ENCODE measurements at regions not wholly inside any gene's neighbourhood (a gene's known extent, or its start where the extent isn't known, plus 50 kb on each side); places are given as distances from the start of the nearest gene placed in this dataset.
"Not testable (repeated sequence)": the region's sequence is repeated elsewhere in the genome, so short reads cannot be mapped to it uniquely, and the experiment has no call there.

DNA sequence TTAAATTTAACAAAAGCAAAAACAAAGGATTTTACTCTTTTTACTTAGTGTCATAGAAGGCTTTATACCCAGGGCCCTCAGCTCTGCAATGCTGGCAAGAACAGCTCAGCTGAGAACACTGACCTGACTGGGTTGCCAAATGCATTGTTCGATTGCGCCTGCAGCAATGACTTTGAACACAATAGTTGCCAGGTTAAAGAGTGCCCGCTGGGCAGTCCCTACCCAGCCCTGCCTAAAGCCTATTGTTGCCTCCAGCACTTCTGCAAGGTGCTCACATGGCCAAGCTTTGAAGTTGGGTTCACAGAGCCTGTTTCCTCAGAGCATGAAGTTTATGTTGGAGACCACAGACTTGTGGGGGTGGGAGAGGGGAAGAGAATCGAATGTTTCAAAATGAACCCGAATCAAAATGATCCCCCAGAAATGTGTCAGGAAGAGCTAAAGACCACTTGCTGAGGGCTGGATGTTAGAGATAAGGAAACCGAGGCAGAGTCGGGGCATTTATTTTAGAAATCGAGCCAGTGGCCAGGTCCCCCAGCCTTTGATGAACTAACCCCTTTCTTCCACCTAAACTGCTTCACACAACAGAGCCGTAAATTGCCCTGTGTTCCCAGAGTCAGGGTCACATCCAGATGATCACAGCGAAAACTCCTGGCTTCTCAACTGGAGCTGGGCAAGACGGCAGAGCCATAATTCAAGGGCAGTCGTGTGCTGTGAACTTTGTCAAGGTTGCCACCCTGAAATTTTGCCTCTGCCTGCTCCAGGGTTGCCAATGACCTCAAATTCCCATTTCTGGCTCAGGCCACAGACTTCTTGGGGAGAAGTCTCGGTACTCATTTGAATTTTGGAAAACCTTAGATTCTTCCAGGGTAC, 55.0 kb downstream of the FOXA2 start:
- no peak for DNase-seq

DNA sequence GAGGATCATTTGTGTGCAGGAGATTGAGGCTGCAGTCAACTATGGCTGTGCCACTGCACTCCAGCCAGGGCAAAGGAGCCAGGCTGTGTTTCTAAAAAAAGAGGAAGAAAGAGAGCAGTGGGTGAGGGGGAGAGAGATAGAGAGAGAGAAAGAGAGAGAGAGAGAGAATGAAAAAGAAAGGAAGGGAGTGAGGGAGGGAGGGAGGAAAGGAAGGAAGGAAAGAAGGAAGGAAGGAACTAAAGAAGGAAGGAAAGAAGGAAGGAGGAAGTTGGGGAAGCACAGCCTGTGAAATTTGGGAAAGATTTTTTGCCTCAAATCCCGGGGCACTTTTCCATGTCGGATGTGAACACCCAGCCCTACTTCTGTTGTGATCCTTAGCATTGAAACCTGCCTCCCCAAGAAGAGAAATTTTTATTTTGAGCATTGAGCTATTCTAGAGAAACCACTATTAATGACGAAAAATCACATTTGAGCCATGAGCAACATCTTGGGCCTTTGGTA, 57.8 kb downstream of the FOXA2 start:
- no peak for DNase-seq

DNA sequence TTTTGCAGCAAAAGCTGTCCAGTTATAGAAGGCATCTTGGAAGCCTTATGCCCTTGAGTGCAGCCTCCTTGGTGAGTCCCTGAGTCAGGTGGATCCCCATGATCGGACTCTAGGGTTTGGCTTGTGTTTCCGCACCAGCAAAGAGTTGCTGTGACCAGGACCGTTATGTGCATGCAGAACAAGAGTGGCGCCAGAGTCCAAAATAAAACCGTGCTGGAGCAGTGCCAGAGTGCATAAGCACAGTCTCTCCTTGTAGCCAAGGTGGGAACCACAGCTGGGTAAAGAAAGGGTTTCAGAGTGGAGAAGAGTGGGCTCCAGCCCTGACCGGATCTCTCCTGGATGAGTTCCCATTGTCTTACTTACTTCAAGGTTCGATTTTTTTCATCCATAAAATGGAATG, 58.6 kb downstream of the FOXA2 start:
- DNase-seq, result no peak

DNA sequence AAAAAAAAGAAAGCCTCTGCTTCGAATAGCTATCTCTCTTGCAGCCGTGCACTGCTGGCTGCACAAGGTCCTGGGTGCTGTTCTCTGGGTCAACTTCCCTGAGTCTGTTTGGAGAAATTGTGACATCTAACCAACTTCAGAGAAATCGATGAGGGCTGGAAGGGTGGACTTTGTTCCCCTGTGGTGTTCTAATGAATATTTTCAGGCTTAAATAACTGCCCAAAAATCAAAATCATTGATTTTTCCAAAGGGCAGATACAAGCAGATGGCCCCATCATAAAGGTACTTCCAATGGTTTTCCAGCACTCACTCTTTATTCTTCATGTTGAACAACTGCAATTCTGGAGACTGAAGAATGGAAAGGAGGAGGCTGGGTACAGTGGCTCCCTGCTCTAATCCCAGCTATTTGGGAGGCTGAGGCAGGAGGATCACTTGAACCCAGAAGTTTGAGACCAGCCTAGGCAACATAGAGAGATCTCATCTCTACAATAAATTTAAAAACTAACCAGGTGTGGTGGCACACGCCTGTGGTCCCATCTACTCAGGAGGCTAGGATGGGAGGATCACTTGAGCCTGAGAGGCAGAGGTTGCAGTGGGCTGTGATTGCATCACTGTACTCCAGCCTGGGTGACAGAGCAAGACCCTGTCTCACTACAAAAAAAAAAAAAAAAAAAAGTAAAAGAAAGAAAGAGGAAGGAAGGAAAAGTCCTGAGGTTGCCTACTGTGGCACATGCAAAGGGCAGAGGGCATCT, 59.1 kb downstream of the FOXA2 start:
- DNase-seq, result no peak

DNA sequence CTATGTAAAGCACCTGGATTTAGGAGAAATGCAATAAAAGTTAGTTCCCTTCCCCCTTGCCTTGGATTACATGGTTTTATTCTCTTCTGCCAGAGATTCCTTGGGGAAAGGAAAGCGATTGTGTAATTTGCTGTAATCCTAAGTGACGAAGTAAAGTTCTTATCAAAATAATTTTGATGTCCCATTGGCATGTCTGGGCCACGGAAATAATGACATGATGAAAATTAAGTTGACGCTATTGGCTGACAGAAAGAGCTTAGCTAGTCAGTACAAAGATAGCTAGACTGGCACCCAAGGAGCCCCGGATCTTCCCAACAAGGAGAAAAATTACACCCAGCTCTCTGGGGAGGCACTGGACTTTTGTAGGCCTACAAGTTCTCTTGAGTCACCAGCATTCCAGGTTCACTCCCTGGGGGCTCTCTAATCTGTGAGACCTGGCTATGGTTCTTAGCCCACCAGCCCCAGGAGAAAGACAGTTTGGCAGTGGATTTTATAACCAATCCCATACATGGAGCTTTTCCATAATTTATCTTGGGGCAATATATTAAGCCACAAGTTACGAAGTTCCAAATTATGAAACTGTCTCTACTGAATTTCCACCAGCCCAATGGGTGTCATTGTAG, 59.9 kb downstream of the FOXA2 start:
- no peak for DNase-seq

DNA sequence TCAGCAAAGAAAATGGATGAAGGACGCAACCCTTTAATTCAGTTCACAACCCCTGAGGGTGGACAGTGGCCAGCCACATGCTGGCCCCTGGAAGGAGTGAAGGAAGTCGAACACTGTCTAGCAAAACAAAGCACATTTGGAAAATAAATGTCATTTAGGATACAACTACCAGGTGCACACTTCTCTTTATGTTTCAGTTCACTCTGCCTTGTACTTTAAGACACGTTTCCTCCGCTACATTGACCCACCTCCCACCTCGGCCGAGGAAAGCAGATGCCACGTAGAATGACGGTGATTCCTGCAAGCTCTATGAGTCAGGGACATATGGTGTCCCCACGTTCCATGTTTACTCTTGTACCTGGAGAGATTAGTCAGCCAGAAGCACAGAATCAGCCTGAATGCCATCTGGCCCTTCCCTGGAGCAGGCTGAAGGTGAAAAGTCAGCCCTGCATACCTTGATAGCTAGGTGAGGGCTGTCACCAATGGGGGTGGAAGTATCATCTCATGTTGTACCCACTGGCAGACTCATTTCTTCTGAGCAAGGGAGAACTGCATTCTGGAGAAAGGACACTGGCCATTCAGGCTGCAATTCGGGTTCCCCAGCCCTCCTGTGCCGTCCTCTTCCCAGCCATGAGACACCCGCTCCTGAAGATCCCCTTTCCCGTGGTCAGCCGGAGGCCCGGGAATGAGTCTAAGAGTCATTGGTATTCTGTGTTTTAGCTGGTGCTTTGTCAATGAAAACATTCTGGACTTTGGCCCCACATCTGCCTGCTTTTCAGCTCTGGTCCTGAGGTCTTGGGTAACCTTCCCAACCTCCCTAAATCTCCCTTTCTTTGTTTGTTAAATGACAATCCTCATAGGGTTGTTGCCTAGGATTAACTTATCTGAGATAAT, 60.6 kb downstream of the FOXA2 start:
- no peak for DNase-seq

DNA sequence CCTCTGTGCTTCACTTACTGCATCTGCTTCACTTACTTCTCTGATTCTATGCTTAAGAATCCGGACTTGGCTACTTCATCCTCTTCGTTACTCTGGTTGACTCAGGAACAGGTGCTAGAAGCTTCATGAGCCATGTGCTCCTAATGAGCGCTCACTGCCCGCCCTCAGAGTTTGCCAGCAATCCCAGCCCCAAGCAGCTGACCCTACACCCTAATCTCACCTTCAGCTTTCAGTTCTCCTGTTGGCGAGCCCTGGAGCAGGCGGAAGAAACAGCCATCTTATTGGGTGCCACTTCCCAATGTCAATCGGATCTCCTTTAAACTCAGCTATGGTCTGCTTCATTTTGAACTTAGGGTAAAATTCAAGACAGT, 61.3 kb downstream of the FOXA2 start:
- DNase-seq, result no peak

DNA sequence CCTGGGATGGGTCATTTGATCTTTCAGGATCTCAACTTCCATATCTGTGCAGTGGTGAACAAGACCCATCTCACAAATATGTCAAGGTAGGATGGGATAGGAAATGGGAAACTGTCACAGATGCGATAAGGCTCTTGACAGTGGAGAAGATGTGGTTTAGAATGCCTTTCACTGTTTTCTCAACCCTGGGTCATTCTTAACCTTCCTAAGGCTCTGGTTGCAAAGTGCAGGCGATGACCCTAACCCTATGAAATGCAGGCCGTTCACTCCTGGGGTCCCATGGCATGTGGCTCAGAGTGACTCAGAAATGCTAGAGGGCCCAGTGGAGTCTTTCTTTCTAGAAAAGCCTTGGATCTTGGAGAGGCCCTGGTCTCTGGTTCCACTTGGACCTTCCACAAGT, 61.7 kb downstream of the FOXA2 start:
- DNase-seq, result no peak

DNA sequence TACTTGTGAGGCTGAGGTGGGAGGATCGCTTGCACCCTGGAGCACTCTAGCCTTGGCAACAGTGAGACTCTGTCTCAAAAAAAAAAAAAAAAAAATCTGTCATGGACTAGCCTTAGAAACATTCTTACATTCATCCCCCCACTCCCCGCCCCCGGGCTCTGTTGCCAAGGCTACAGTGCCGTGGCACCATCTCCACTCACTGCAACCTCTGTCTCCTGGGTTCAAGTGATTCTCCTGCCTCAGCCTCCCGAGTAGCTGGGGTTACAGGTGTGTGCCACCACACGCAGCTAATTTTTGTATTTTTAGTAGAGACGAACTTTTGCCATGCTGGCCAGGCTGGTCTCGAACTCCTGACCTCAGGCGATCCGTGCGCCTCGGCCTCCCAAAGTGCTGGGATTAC, 62.4 kb downstream of the FOXA2 start:
- not testable (repeated sequence) for DNase-seq

DNA sequence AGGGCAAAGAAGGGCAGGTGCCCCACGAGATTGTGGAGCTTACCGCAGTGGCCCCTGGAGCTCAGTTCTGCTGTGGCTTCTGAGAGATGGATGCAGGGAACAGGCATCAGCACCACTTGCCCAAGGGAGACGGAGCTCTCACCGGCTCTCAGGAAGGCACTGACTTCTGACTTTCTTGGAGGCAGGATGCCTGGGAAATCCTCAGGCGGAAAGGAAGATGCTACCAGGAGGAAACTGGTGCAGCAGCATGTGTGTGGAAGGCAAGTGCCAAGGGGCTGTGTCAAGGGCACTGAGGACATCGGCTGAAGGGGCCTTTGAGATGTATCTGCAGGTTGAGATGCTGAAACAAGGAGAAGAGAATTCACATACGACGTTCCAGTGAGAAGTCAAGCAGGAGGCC, 64.0 kb downstream of the FOXA2 start:
- no peak for DNase-seq

DNA sequence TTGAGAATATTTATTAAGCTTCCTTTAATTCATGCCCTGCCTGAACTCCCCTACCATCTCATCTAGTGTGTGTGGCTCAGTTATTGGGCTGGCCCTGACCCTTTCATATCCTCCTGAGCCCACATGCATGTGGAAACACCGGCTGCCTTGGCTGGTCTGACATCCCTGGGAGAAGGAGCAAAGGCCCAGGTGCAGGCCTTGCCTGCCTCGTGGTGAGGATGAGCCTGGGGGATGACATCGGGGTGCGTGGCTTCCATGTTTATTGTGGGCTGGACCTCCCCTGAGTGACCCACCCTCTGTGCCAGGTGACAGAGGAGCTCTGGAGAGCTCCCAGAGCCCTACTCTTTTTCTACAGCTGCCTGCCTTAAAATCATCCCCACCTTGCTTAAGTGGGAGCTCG, 69.1 kb downstream of the FOXA2 start:
- DNase-seq, result no peak

DNA sequence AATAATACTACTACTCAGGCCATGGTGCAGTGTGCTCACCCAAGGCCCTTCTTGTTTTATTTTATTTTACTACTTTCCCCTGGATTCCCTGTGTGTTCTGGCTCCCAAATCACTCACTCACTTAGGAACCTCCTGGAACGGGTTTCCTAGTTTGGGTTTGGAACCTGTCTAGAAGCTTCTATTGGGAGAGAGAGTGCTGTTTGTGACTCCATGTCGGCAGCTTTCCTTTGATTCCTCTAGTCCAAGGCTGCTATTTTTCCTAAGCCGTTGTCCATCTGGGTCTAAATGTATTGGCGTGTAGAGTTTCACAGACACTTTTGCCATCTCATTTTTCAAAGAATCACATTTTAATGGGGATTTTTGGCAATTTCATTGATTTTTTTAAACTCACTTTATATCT, 70.8 kb downstream of the FOXA2 start:
- DNase-seq, result no peak

DNA sequence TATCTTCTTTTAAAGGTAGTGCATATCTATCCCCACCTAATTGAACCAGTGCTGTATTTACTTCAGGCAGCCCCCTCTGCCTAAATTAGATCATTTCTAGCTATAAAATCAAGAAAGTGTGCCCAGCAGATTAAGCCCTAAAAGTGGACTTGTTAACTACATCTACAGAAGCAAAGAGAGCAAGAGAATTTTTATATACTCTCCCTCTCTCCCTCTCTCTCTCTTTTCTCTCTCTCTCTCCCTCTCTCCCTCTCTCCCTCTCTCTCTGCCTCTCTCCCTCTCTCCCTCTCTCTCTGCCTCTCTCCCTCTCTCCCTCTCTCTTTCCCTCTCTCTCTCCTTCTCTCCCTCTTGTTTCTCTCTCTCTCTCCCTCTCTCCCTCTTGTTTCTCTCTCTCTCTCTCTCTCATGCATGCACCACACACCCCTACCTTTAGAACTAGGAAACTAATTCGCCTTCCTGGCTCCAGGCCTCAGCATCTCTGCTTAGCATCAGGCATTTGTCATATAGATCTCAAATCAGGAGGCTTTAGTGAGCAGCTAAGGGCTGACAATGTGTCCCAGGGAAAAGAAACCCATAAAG, 71.4 kb downstream of the FOXA2 start:
- no peak for DNase-seq

DNA sequence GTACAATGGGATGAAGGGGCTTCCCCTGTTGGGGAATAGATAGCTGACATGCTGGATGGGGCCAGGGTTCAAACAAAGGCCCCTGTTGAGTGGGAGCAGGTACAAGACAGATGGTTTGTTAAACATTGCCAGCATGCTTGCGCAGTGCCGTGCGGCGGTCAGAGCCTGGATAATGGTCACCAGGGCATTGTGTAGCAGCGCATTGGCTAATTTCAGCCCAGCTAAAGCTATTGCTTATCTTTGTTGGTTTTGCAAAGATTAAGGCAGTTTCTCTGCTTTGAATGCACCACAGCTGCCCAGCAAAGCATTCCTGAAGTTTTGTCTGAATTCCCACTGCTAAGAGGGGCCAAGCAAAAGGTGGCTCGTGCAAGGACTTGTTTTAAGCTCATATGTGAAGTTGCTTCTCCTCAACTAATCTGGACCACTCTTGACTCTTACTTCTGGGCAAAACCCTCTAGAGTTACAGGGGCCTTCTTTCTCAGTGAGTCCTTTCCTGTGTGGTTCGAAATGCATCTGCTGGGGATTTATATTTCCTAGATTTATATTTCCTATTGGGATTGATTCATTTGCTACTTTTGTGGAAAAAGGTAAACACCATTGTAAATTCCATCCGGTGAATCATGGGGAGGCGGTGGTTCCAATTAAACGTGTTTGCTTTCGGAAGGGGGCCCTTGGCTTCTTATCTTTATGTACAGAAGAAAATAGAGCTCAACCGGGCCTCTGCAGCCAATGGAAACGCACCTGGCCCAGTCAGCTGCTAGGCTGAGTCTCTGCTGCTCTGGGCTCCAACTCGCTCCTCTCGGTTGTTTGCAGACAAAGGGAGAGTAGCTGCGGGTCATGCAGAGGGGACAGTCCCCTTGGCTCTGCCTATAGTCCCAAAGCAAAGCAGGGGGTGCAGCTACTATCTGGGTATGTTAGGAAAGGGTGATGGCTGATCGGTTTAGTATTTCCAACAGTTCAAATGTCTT, 72.1 kb downstream of the FOXA2 start:
- no peak for DNase-seq

DNA sequence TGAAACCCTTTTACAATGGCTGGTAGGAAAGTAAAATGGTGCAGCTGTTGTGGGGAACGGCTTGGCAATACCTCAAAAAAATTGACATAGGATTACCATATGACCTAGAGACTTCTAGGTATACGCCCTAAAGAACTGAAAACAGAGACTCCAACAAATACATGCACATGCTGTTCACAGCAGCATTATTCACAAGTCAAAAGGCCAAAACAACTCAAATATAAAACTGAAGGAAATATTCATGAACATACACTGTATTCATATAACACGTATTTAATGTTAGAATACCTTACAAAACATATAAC, 74.6 kb downstream of the FOXA2 start:
- no peak for DNase-seq

DNA sequence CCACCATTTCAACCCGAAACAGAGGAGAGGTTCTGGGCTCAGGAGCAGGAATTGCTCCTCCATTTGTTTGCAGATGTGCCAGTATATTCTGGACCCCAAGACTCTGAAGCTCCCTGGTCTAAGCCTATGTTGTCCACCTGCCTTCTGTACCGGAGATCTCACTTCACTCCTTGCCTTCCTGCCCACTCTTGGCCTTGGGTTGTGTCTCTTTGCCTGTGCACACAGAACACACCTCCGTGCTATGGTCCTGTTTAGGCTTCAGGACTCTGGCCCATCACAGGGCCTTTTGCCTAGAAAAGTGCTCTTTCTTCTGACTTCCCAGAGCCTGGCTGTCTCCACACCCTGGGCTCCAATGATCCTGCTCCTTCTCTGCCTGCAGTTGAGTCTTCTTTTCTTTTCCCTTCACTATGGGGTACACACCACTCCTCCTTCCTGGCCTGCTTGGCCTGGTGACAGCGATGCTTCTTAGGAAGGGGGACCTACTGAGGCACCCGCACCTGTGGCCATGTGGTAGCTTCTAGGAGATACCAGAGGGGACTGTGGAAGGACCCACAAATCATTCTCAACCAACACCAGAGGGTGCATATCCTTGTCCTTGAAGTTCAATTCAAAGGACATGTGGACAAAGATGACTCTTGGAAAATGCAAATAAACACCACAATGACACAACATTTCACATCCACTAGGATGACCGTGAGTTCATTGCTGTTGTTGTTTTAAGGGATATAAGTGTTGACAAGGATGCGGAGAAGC, 75.1 kb downstream of the FOXA2 start:
- DNase-seq, result no peak

DNA sequence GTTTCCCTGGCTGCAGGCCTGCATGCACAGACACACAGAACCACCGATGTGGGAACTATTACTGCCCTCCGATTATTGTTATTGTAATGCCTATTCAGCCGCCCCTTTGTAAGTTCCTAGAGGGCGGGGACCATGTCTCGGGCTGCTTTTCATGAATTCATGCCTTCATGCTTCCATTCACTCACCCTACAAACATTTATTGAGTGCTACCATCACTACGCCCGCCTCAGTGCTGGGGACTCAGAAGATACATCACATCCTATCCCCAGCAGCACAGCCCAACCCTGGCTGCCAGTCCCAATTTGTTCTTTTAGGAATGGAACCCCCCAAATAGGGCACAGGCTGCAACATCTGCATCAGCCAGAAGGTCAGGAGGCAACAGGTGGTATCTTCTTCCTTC, 75.9 kb downstream of the FOXA2 start:
- no peak for DNase-seq

DNA sequence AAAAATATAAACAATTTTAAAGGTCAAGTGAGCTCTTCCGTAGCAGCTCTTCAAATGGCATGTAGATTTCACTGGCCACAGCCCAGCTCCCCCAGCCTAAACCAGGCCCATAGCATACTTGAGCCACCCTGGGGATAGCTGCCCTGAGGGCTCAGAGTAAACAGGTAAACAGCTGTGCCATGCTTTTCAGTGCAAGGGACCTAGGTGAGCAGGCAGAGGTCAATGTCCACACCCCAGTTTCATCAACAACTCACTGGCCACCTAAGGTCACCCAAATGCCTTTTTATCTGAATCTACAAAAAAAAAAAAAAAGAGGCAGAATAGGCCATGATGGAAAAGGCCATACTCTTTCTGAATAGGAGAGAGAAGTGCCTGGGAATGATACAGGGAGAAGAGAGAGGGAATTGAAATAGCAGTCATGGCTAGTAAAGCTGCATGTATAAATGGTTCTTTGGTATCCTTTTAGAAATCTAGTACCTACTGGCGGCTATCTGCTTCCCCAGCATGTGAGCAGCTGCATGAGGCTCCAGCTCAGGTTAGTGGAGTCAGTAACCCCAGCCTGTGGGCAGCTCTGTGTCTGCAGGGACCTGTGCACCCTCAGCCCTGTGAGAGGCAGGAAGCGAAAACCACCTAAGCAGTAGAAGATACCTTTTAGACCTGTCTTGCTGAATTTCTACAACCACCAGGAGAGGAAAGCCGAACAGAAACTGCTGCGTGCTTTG, 77.0 kb downstream of the FOXA2 start:
- no peak for DNase-seq

DNA sequence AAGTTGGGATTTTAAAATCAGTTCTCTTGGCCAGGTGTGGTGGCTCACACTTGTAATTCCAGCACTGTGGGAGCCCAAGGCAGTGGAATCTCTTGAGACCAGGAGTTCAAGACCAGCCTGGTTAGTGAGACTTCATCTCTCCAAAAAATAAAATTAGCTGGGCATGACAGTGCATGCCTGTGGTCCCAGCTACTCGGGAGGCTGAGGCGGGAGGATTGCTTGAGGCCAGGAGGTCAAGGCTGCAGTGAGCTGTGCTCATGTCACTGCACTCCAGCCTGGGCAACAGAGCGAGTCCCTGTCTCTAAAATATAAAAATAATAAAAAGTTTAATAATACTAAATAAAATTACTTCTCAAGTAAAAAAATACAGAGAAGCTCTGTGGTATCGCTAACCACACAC, 77.5 kb downstream of the FOXA2 start:
- no peak for DNase-seq

DNA sequence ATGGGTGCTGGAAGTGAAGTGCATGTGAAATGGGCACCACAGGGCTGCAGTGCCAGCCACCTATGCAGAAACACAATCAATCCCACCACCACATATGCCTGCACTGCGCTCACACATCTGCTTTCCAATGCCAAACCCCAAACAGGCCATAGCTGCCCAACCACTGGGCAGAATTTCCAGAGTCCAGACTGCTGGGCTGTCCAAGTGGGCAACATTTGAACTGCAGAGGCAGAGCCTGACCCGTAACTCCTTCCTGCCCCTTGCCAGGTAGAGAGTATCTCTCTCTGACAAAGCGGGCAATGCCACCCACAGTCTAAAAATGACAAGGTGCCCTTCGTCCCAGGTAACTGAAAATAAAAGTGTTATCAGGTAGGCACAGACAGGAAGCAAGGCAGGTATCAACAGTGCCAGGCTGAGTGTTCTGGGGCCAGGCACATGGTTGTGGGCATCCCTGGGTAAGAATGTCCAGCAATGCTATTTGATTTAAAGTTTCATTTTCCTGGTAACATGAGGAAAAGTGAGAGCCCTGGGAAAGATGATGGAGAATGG, 79.5 kb downstream of the FOXA2 start:
- DNase-seq, result no peak
